BLaER1 (cell line): ENCODE measurements at regions not wholly inside any gene's neighbourhood (a gene's known extent, or its start where the extent isn't known, plus 50 kb on each side); places are given as distances from the start of the nearest gene placed in this dataset.
A peak's percentile ranks its signal among the peaks of the same experiment; 100 is the strongest.

Source experiments
- H3K27ac ChIP-seq: shearing (Covaris generic); formaldehyde crosslinking; 2 replicates; pipeline ENCODE4 v1.8.1; 2022
- H3K27me3 ChIP-seq: shearing (Covaris generic); formaldehyde crosslinking; 2 replicates; pipeline ENCODE4 v1.8.1; 2022
- H3K36me3 ChIP-seq: shearing (Covaris generic); formaldehyde crosslinking; 2 replicates; pipeline ENCODE4 v1.8.1; 2022
- H3K4me1 ChIP-seq: shearing (Covaris generic); formaldehyde crosslinking; 2 replicates; pipeline ENCODE4 v1.8.1; 2022
- H3K4me2 ChIP-seq: shearing (Covaris generic); formaldehyde crosslinking; 2 replicates; pipeline ENCODE4 v1.8.1; 2022
- H3K4me3 ChIP-seq: shearing (Covaris generic); formaldehyde crosslinking; 2 replicates; pipeline ENCODE4 v1.8.1; 2022
- H3K9ac ChIP-seq: shearing (Covaris generic); formaldehyde crosslinking; 2 replicates; pipeline ENCODE4 v1.8.1; 2022
- H3K9me3 ChIP-seq: shearing (Covaris generic); formaldehyde crosslinking; 2 replicates; pipeline ENCODE4 v1.8.1; 2022
- H4K20me1 ChIP-seq: shearing (Covaris generic); formaldehyde crosslinking; 2 replicates; pipeline ENCODE4 v1.8.1; 2022
- Cebpa-rat ChIP-seq: shearing (Covaris generic); IDR thresholded peaks from 2 replicates; pipeline ENCODE4 v1.8.1; 2022

- H3K4me2 ChIP-seq = no peak overlapping the region
- no peaks in the 10 kb centered on the region for H3K36me3 ChIP-seq
- no peak for TF ChIP-seq Cebpa-rat
- no peak overlapping the region for H3K27ac ChIP-seq
- no peaks in the 10 kb centered on the region for H4K20me1 ChIP-seq
- peaks cover 12% of the 10 kb centered on the region; the same call in 1 of the 2 replicates for H3K27me3 ChIP-seq
- no peak overlapping the region for H3K4me3 ChIP-seq
- H3K9me3 ChIP-seq = no peaks in the 10 kb centered on the region
- H3K9ac ChIP-seq = no peak overlapping the region
- H3K4me1 ChIP-seq = peaks cover 10% of the 10 kb centered on the region
Measured at GRCh38 chr17:72538443-72538842, 417.6 kb downstream of the SOX9 start.

GRCh38 chr17:72538901-72539352 lies 418.1 kb downstream of the SOX9 start:
- Histone ChIP-seq H3K27me3 (peaks cover 12% of the 10 kb centered on the region; the same call in 1 of the 2 replicates), H3K36me3 (no peaks in the 10 kb centered on the region), H3K9ac (no peak overlapping the region), H4K20me1 (no peaks in the 10 kb centered on the region), H3K4me3 (no peak overlapping the region), H3K4me2 (no peak overlapping the region), H3K4me1 (peaks cover 10% of the 10 kb centered on the region), H3K27ac (no peak overlapping the region), H3K9me3 (no peaks in the 10 kb centered on the region)
- TF ChIP-seq Cebpa-rat = no peak

DNA sequence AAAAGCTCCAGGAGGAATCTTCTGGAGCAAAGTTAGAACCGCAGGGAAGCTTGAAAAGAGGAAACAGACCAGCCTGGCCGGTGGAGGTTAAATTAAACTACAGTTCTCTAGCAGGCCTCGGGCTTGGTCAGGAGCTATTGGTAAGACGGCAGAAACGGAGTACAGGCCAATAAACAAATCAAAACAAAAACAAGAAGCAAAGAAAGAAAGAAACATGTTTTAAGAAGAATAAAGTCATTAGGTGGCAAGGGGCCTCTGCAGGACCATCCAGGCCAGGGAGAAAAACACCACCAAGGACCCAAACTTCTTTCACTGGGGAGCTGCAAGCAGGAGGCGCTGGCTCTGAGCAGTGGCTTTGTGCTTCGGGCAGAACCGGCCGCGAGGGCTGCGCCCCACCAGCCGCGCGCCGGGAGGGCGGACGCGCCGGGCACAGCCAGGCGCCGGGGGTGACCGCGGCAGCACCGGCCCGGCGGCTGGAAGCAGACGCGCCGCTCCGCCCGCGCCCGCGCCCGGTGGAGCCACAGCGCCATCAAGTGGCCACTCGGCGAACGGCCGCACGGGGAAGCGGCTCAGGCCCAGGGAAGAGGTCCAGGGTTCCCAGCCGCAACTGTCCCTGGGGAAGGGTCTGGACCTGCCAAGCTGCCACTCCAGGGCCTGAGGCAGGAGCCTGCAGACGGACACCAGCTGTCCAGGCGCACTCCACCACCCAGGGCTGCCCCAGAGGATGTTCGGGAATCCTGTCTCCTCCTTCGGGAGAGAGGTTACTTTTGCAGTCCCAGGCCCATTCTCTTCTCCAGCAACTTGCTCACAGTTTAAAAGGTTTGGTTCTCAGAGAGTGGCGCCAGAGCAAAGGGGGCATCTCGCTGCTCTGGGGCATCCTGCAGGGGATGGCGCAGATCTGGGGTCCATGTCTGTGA lies 419.4 kb downstream of the SOX9 start:
- H4K20me1 ChIP-seq = no peaks in the 10 kb centered on the region
- H3K27me3 ChIP-seq = peaks cover 12% of the 10 kb centered on the region; the same call in 1 of the 2 replicates
- no peak for TF ChIP-seq Cebpa-rat
- peak overlapping the region; percentile 89 for H3K4me2 ChIP-seq
- H3K4me3 ChIP-seq = peak overlapping the region; percentile 52; the same call in 1 of the 2 replicates
- peaks cover 10% of the 10 kb centered on the region for H3K4me1 ChIP-seq
- H3K27ac ChIP-seq = no peak overlapping the region
- no peak overlapping the region for H3K9ac ChIP-seq
- H3K9me3 ChIP-seq = no peaks in the 10 kb centered on the region
- no peaks in the 10 kb centered on the region for H3K36me3 ChIP-seq

DNA sequence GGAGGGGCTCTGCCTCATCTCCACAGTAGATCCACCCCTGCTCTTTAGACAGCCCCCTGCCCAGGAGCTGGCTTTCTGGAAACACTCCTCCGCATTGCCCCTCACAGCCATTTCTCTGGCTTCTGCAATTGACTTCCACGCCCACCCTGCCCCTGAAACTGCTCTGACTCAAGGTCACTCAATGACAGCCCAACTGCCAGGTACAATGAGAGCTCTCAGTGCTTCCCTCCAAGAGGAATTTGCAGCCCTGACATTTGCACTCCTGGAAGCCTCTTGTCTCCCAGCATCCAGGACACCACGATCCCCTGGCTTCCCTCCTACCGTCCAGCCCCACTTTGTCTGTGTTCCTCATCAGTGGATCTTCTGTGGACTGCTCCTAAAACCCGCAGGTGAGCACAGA lies 421.5 kb downstream of the SOX9 start:
- Histone ChIP-seq H3K4me1 (peaks cover 10% of the 10 kb centered on the region), H3K9ac (no peak overlapping the region), H3K4me3 (no peak overlapping the region), H3K27me3 (peaks cover 12% of the 10 kb centered on the region; the same call in 1 of the 2 replicates), H3K27ac (no peak overlapping the region), H3K36me3 (no peaks in the 10 kb centered on the region), H4K20me1 (no peaks in the 10 kb centered on the region), H3K4me2 (no peak overlapping the region), H3K9me3 (no peaks in the 10 kb centered on the region)
- TF ChIP-seq Cebpa-rat = no peak

- Histone ChIP-seq H3K4me1 (no peaks in the 10 kb centered on the region), H3K27me3 (no peaks in the 10 kb centered on the region), H3K9me3 (no peaks in the 10 kb centered on the region), H3K9ac (no peak overlapping the region), H3K4me2 (no peak overlapping the region), H3K27ac (no peak overlapping the region), H3K36me3 (no peaks in the 10 kb centered on the region), H4K20me1 (no peaks in the 10 kb centered on the region), H3K4me3 (no peak overlapping the region)
- no peak for TF ChIP-seq Cebpa-rat
Measured at GRCh38 chr17:72545766-72546165, 424.9 kb downstream of the SOX9 start.

DNA sequence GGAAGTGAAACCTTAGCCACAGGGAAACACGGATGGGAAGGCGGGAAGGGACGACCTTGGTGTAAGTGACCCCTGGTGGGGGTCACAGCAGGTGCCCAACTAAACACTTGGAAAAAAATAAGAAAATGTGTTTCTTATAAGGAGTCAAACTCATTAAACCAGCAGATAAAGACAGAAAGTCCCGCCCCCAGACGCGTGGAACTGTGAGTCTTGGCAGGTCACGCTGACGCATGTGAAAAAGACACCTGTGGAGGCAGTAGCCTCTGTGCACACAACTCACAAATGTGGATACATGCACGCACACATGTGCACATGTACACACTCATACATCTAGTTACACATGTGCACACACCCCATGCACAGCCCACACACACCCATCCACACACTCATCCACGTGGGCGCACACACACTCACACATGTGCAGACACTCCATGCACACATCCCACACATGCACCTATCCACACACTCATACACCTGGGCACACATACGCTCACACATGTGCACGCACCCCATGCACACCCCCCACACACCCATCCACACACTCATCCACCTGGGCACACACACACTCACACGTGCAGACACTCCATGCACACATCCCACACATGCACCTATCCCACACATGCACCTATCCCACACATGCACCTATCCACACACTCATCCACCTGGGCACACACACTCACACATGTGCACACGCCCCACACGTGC lies 432.4 kb downstream of the SOX9 start:
- H3K36me3 ChIP-seq = no peaks in the 10 kb centered on the region
- H3K9ac ChIP-seq = no peak overlapping the region
- H3K4me3 ChIP-seq = no peak overlapping the region
- peaks cover under 1% of the 10 kb centered on the region; the same call in 1 of the 2 replicates for H3K4me1 ChIP-seq
- no peaks in the 10 kb centered on the region for H4K20me1 ChIP-seq
- H3K4me2 ChIP-seq = no peak overlapping the region
- H3K9me3 ChIP-seq = no peaks in the 10 kb centered on the region
- no peak overlapping the region for H3K27ac ChIP-seq
- TF ChIP-seq Cebpa-rat = no peak
- H3K27me3 ChIP-seq = no peaks in the 10 kb centered on the region

- Histone ChIP-seq H3K9ac (no peak overlapping the region), H3K36me3 (no peaks in the 10 kb centered on the region)
Measured at GRCh38 chr17:72554508-72554907, 433.7 kb downstream of the SOX9 start.

GRCh38 chr17:72555052-72555451 lies 434.2 kb downstream of the SOX9 start:
- Histone ChIP-seq H3K4me3 (no peak overlapping the region), H3K27me3 (no peaks in the 10 kb centered on the region), H3K9ac (no peak overlapping the region), H3K36me3 (no peaks in the 10 kb centered on the region), H3K4me2 (no peak overlapping the region), H3K4me1 (peaks cover 19% of the 10 kb centered on the region), H3K27ac (no peak overlapping the region), H4K20me1 (no peaks in the 10 kb centered on the region), H3K9me3 (no peaks in the 10 kb centered on the region)
- no peak for TF ChIP-seq Cebpa-rat

More at GRCh38 chr17:72554508-72554907, 433.7 kb downstream of the SOX9 start:
- Histone ChIP-seq H3K4me3 (no peak overlapping the region), H3K27ac (no peak overlapping the region), H3K4me1 (peaks cover 14% of the 10 kb centered on the region), H4K20me1 (no peaks in the 10 kb centered on the region), H3K9me3 (no peaks in the 10 kb centered on the region), H3K27me3 (no peaks in the 10 kb centered on the region), H3K4me2 (no peak overlapping the region)
- no peak for TF ChIP-seq Cebpa-rat

DNA sequence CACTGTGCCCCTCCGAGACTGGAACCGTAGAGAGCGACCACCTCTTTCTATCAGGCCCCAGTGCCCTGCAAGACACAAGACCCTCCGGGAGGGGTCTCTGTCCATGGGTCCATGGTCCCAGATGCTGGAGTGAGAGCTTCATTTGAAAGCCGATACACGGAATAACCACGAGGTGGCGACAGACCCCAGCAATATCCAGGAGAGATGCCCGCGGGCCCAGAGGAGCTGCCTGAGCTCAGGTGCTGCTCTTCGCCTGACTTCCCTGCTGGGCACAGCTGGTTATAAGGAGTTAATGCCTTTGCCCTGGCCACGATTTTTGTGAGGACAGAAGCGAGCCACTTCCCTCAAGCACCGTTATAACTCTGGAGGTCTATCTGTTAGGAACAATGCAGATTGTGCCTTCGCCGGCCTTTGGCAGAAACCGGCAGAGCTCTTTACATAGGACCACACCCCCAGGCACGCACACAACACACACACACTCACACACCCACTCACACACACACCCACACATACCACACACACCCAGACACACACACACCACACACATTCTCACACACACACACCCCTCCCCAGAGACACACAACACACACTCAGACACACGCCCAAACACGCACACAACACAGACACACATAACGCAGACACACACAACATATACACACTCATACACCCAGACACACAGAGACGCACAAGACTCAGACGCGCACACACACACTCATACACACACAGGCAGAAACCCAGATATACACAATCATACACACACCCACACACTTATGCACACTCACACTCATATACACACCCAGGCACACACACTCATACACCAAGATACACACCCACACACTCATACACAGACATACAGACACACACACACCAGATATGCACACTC lies 436.4 kb downstream of the SOX9 start:
- no peaks in the 10 kb centered on the region for H3K9me3 ChIP-seq
- peaks cover 19% of the 10 kb centered on the region for H3K4me1 ChIP-seq
- H3K27me3 ChIP-seq = no peaks in the 10 kb centered on the region
- no peak overlapping the region for H3K9ac ChIP-seq
- H3K4me2 ChIP-seq = no peak overlapping the region
- no peak for TF ChIP-seq Cebpa-rat
- H3K4me3 ChIP-seq = no peak overlapping the region
- no peaks in the 10 kb centered on the region for H4K20me1 ChIP-seq
- H3K36me3 ChIP-seq = no peaks in the 10 kb centered on the region
- no peak overlapping the region for H3K27ac ChIP-seq
